ENCODE measurements at regions not wholly inside any gene's neighbourhood (a gene's known extent, or its start where the extent isn't known, plus 50 kb on each side); places are given as distances from the start of the nearest gene placed in this dataset.

DNA sequence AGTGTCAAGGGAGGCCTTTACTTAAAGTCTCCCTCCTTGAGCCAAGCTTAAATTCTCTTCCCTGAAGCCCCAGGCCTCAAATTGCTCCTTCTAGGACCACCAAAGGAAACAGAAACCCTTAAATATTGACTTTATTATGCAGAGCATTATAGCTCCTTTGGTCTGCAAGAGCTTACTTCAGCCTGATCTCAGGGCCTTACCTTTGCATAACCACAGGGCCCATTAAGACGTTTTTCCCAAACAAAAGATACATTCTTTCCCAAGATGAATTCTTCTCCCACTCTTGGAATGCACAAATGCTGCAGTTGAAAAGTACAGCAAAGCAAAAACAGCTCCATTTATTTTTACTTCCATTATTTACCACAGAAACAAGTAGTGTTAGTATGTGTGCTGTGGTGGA lies 130.8 kb downstream of the B3GNT2 start:
- TF ChIP-seq, protein P1, sequence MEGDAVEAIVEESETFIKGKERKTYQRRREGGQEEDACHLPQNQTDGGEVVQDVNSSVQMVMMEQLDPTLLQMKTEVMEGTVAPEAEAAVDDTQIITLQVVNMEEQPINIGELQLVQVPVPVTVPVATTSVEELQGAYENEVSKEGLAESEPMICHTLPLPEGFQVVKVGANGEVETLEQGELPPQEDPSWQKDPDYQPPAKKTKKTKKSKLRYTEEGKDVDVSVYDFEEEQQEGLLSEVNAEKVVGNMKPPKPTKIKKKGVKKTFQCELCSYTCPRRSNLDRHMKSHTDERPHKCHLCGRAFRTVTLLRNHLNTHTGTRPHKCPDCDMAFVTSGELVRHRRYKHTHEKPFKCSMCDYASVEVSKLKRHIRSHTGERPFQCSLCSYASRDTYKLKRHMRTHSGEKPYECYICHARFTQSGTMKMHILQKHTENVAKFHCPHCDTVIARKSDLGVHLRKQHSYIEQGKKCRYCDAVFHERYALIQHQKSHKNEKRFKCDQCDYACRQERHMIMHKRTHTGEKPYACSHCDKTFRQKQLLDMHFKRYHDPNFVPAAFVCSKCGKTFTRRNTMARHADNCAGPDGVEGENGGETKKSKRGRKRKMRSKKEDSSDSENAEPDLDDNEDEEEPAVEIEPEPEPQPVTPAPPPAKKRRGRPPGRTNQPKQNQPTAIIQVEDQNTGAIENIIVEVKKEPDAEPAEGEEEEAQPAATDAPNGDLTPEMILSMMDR (IDR thresholded peaks at IDR 0.05) = no peak
- TF ChIP-seq ZBTB21 (CRISPR knock-in tag; IDR thresholded peaks at IDR 0.05; ENCODE audit: borderline replicate concordance) (no peak), CREB1 (CRISPR knock-in tag; IDR thresholded peaks at IDR 0.05) (no peak), ZNF396 (CRISPR knock-in tag; IDR thresholded peaks at IDR 0.05; ENCODE audit: borderline replicate concordance) (no peak), GABPB1 (CRISPR knock-in tag; IDR thresholded peaks at IDR 0.05) (no peak)
- TF ChIP-seq, protein P2, sequence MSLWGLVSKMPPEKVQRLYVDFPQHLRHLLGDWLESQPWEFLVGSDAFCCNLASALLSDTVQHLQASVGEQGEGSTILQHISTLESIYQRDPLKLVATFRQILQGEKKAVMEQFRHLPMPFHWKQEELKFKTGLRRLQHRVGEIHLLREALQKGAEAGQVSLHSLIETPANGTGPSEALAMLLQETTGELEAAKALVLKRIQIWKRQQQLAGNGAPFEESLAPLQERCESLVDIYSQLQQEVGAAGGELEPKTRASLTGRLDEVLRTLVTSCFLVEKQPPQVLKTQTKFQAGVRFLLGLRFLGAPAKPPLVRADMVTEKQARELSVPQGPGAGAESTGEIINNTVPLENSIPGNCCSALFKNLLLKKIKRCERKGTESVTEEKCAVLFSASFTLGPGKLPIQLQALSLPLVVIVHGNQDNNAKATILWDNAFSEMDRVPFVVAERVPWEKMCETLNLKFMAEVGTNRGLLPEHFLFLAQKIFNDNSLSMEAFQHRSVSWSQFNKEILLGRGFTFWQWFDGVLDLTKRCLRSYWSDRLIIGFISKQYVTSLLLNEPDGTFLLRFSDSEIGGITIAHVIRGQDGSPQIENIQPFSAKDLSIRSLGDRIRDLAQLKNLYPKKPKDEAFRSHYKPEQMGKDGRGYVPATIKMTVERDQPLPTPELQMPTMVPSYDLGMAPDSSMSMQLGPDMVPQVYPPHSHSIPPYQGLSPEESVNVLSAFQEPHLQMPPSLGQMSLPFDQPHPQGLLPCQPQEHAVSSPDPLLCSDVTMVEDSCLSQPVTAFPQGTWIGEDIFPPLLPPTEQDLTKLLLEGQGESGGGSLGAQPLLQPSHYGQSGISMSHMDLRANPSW (CRISPR knock-in tag; conservative IDR thresholded peaks at IDR 0.05; ENCODE audit: low read depth) = no peak
- TF ChIP-seq, protein P3, sequence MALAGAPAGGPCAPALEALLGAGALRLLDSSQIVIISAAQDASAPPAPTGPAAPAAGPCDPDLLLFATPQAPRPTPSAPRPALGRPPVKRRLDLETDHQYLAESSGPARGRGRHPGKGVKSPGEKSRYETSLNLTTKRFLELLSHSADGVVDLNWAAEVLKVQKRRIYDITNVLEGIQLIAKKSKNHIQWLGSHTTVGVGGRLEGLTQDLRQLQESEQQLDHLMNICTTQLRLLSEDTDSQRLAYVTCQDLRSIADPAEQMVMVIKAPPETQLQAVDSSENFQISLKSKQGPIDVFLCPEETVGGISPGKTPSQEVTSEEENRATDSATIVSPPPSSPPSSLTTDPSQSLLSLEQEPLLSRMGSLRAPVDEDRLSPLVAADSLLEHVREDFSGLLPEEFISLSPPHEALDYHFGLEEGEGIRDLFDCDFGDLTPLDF (CRISPR knock-in tag; IDR thresholded peaks at IDR 0.05) = no peak

All from WTC11 (cell line).